Thyroid gland (tissue), 4 donors: ENCODE measurements at regions not wholly inside any gene's neighbourhood (a gene's known extent, or its start where the extent isn't known, plus 50 kb on each side); places are given as distances from the start of the nearest gene placed in this dataset.

ENCODE experiments used
- DNase-seq, 2 donors: peaks; one replicate each; pipeline ENCODE4 v3.0.0-alpha.2; 2019
- H3K27ac ChIP-seq, 3 donors: fragments of 200-600 bp; sonication (generic); 1 replicate in 2 of 3; 2 replicates in 1 of 3; pipeline ENCODE4 v1.5.1; 2016 to 2019; ENCODE audit warnings: mild to moderate bottlenecking in 1 of 3, moderate library complexity in 1 of 3
- H3K27me3 ChIP-seq: fragments of 200-600 bp; sonication (generic); one replicate; pipeline ENCODE4 v1.5.1; 2019
- H3K36me3 ChIP-seq, 2 donors: fragments of 200-600 bp; sonication (generic); one replicate each; pipeline ENCODE4 v1.5.1; 2016 to 2019
- H3K4me1 ChIP-seq, 2 donors: fragments of 200-600 bp; sonication (generic); one replicate each; pipeline ENCODE4 v1.5.1; 2017 to 2019
- H3K4me3 ChIP-seq, 3 donors: fragments of 200-600 bp; sonication (generic); replicated peaks in 1 of 3; 1 replicate in 2 of 3; 2 replicates in 1 of 3; pipeline ENCODE4 v1.5.1; 2016; ENCODE audit warnings: mild to moderate bottlenecking in 1 of 3
- H3K9me3 ChIP-seq: fragments of 200-600 bp; sonication (generic); one replicate; pipeline ENCODE4 v1.5.1; 2017
- CTCF ChIP-seq, 6 experiments: fragments of 200-600 bp in 3 of 6; fragments of 450-650 bp in 3 of 6; sonication (generic) in 3 of 6; IDR thresholded peaks; one replicate each; pipeline ENCODE4 v1.5.1; 2016 to 2019; ENCODE audit warnings: antibody characterized with exemption in 6 of 6, mild to moderate bottlenecking in 2 of 6, inconsistent platforms in 1 of 6, moderate library complexity in 1 of 6
- POLR2A ChIP-seq, 2 donors: fragments of 450-650 bp; IDR thresholded peaks; one replicate each; pipeline ENCODE4 v1.6.1; 2017; ENCODE audit warnings: antibody characterized with exemption in 2 of 2, mild to moderate bottlenecking in 2 of 2, moderate library complexity in 1 of 2
- WGBS, 2 donors: methylation state at CpG; one replicate each; pipeline ENCODE4 v1.1.5; 2017; 5-methylcytosine and 5-hydroxymethylcytosine counted together
- intact Hi-C: fragments of 100-400 bp; cut with DNase I; formaldehyde crosslinking; loops from one replicate; pipeline ENCODE4 v1.15.1; 2023

DNA sequence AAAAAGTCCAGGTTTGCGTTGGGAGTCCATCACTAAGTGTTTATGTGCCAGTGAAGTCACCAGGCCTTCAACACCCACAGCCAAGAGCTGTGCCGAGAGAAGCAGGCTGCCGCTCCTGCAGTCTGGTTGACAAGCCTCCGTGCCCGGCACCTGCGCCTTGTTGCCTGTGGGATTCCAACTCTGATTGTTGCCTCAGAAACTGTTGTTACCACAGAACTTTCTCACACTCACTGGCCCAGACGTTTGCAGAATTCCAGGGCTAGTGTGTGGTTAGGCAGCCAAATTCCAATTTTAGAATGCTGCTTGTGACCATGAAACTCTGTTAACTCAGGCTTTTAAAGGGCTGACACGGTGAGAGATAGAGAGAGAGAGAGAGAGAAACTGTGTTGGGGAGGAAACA lies 119.5 kb upstream of the LIMCH1 start:
- TF ChIP-seq POLR2A (IDR thresholded peaks at IDR 0.05), result peak in 1 of 2 donors; percentile 6
- TF ChIP-seq CTCF (IDR thresholded peaks at IDR 0.05), result no peak
- intact Hi-C loops, result no loop called here
- Histone ChIP-seq H3K4me3 (no peak overlapping the region), H3K27me3 (no peaks in the 10 kb centered on the region), H3K36me3 (no peaks in the 10 kb centered on the region), H3K9me3 (no peaks in the 10 kb centered on the region), H3K4me1 (peaks cover 20 to 40% of the 10 kb centered on the region in 2 donors), H3K27ac (peak overlapping the region; percentile 31 to 70 (median 68))
- peak; percentile 53 to 83 for DNase-seq
- WGBS, 2 donors, result 37 to 62% methylated on average over 7 to 8 of the region's 8 CpGs

- peak; percentile 81 to 87 for DNase-seq
- H3K27ac ChIP-seq, result peak overlapping the region; percentile 68 to 74 (median 70)
- H3K9me3 ChIP-seq, result no peaks in the 10 kb centered on the region
- peaks cover 36 to 60% of the 10 kb centered on the region in 2 donors for H3K4me1 ChIP-seq
- intact Hi-C loops, result no loop called here
- no peak overlapping the region for H3K4me3 ChIP-seq
- no peaks in the 10 kb centered on the region for H3K27me3 ChIP-seq
- WGBS, 2 donors, result 38 to 42% methylated on average over 6 of the region's 6 CpGs
- no peaks in the 10 kb centered on the region for H3K36me3 ChIP-seq
- TF ChIP-seq POLR2A (IDR thresholded peaks at IDR 0.05) (no peak), CTCF (IDR thresholded peaks at IDR 0.05) (no peak)
These were observed 117.4 kb upstream of the LIMCH1 start for GRCh38 chr4:41420541-41420940.

- intact Hi-C loops, result no loop called here
- Histone ChIP-seq H3K27me3 (no peaks in the 10 kb centered on the region), H3K9me3 (no peaks in the 10 kb centered on the region), H3K4me1 (peaks cover 58 to 80% of the 10 kb centered on the region in 2 donors), H3K4me3 (no peak overlapping the region), H3K36me3 (no peaks in the 10 kb centered on the region), H3K27ac (no peak overlapping the region)
- no peak for TF ChIP-seq POLR2A (IDR thresholded peaks at IDR 0.05)
- no peak for DNase-seq
- 94 to 98% methylated on average over 3 of the region's 3 CpGs for WGBS, 2 donors
These were observed 114.8 kb upstream of the LIMCH1 start for GRCh38 chr4:41423117-41423516.

GRCh38 chr4:41424522-41424921 lies 113.4 kb upstream of the LIMCH1 start:
- H3K27ac ChIP-seq, result peak overlapping the region in 1 of 3 donors; percentile 19
- H3K36me3 ChIP-seq, result no peaks in the 10 kb centered on the region
- TF ChIP-seq POLR2A (IDR thresholded peaks at IDR 0.05) (no peak), CTCF (IDR thresholded peaks at IDR 0.05) (no peak)
- DNase-seq, result no peak
- no peak overlapping the region for H3K4me3 ChIP-seq
- no peaks in the 10 kb centered on the region for H3K27me3 ChIP-seq
- intact Hi-C loops, result no loop called here
- H3K9me3 ChIP-seq, result no peaks in the 10 kb centered on the region
- H3K4me1 ChIP-seq, result peaks cover 60 to 76% of the 10 kb centered on the region in 2 donors

- Histone ChIP-seq H3K27ac (peak overlapping the region in 1 of 3 donors; percentile 13), H3K9me3 (no peaks in the 10 kb centered on the region), H3K36me3 (no peaks in the 10 kb centered on the region), H3K4me3 (no peak overlapping the region), H3K27me3 (no peaks in the 10 kb centered on the region), H3K4me1 (peaks cover 65 to 78% of the 10 kb centered on the region in 2 donors)
- WGBS, 2 donors, result 83 to 93% methylated on average over 1 of the region's 1 CpG
- no peak for DNase-seq
- TF ChIP-seq CTCF (IDR thresholded peaks at IDR 0.05), result no peak
- TF ChIP-seq POLR2A (IDR thresholded peaks at IDR 0.05), result no peak
- intact Hi-C loops, result no loop called here
These were observed 112.3 kb upstream of the LIMCH1 start for GRCh38 chr4:41425650-41426049.

- Histone ChIP-seq H3K36me3 (no peaks in the 10 kb centered on the region), H3K9me3 (no peaks in the 10 kb centered on the region), H3K4me1 (peaks cover 68 to 78% of the 10 kb centered on the region in 2 donors), H3K4me3 (no peak overlapping the region), H3K27me3 (no peaks in the 10 kb centered on the region), H3K27ac (peak overlapping the region; percentile 91 to 96 (median 94))
- intact Hi-C loops, result no loop called here
- 18 to 25% methylated on average over 3 of the region's 3 CpGs for WGBS, 2 donors
- no peak for DNase-seq
- TF ChIP-seq CTCF (IDR thresholded peaks at IDR 0.05) (no peak), POLR2A (IDR thresholded peaks at IDR 0.05) (no peak)
These were observed 111.4 kb upstream of the LIMCH1 start for GRCh38 chr4:41426539-41426938.
